ENCODE measurements at regions not wholly inside any gene's neighbourhood (a gene's known extent, or its start where the extent isn't known, plus 50 kb on each side); places are given as distances from the start of the nearest gene placed in this dataset.

DNA sequence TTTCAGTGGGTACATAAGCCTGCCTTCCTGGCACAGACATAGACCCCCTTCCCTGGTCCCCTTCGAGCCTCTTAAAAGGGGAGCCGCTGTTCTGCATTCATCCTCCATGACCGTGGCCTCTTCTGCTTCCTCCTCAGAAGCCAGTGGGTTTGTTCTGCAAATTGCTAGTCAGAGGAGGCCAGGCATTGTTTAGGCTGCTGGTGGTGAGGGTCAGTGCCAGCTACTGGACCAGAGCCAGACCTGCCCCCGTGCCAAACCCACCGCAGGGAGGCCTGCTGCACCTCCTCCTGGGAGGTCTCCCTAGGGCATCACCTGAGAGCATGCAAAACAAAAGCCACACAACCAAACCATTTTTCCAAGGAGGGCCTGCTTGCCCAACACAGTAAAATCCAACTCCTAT lies 178.4 kb downstream of the MIS18A start:
- no peak for TF ChIP-seq BHLHE40 (IDR thresholded peaks at IDR 0.05; ENCODE audit: low read length)
- TF ChIP-seq ZNF720 (CRISPR knock-in tag; IDR thresholded peaks at IDR 0.05), result no peak
- TF ChIP-seq, protein P1, sequence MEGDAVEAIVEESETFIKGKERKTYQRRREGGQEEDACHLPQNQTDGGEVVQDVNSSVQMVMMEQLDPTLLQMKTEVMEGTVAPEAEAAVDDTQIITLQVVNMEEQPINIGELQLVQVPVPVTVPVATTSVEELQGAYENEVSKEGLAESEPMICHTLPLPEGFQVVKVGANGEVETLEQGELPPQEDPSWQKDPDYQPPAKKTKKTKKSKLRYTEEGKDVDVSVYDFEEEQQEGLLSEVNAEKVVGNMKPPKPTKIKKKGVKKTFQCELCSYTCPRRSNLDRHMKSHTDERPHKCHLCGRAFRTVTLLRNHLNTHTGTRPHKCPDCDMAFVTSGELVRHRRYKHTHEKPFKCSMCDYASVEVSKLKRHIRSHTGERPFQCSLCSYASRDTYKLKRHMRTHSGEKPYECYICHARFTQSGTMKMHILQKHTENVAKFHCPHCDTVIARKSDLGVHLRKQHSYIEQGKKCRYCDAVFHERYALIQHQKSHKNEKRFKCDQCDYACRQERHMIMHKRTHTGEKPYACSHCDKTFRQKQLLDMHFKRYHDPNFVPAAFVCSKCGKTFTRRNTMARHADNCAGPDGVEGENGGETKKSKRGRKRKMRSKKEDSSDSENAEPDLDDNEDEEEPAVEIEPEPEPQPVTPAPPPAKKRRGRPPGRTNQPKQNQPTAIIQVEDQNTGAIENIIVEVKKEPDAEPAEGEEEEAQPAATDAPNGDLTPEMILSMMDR (CRISPR knock-in tag; IDR thresholded peaks at IDR 0.05), result no peak
- TF ChIP-seq, protein P2, sequence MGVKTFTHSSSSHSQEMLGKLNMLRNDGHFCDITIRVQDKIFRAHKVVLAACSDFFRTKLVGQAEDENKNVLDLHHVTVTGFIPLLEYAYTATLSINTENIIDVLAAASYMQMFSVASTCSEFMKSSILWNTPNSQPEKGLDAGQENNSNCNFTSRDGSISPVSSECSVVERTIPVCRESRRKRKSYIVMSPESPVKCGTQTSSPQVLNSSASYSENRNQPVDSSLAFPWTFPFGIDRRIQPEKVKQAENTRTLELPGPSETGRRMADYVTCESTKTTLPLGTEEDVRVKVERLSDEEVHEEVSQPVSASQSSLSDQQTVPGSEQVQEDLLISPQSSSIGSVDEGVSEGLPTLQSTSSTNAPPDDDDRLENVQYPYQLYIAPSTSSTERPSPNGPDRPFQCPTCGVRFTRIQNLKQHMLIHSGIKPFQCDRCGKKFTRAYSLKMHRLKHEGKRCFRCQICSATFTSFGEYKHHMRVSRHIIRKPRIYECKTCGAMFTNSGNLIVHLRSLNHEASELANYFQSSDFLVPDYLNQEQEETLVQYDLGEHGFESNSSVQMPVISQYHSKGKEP (CRISPR knock-in tag; IDR thresholded peaks at IDR 0.05), result no peak
- no peak for TF ChIP-seq ETV5 (CRISPR knock-in tag; IDR thresholded peaks at IDR 0.05; ENCODE audit: borderline replicate concordance)
- TF ChIP-seq, protein P3, sequence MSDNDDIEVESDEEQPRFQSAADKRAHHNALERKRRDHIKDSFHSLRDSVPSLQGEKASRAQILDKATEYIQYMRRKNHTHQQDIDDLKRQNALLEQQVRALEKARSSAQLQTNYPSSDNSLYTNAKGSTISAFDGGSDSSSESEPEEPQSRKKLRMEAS (IDR thresholded peaks at IDR 0.05), result no peak
- no peak for TF ChIP-seq ELF4 (CRISPR knock-in tag; IDR thresholded peaks at IDR 0.05; ENCODE audit: borderline replicate concordance)
- no peak for TF ChIP-seq TAF1 (CRISPR knock-in tag; IDR thresholded peaks at IDR 0.05)
- TF ChIP-seq BRCA1 (CRISPR knock-in tag; IDR thresholded peaks at IDR 0.05), result no peak
- TF ChIP-seq, protein P4, sequence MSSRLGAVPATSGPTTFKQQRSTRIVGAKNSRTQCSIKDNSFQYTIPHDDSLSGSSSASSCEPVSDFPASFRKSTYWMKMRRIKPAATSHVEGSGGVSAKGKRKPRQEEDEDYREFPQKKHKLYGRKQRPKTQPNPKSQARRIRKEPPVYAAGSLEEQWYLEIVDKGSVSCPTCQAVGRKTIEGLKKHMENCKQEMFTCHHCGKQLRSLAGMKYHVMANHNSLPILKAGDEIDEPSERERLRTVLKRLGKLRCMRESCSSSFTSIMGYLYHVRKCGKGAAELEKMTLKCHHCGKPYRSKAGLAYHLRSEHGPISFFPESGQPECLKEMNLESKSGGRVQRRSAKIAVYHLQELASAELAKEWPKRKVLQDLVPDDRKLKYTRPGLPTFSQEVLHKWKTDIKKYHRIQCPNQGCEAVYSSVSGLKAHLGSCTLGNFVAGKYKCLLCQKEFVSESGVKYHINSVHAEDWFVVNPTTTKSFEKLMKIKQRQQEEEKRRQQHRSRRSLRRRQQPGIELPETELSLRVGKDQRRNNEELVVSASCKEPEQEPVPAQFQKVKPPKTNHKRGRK (CRISPR knock-in tag; IDR thresholded peaks at IDR 0.05), result no peak
- TF ChIP-seq, protein P5, sequence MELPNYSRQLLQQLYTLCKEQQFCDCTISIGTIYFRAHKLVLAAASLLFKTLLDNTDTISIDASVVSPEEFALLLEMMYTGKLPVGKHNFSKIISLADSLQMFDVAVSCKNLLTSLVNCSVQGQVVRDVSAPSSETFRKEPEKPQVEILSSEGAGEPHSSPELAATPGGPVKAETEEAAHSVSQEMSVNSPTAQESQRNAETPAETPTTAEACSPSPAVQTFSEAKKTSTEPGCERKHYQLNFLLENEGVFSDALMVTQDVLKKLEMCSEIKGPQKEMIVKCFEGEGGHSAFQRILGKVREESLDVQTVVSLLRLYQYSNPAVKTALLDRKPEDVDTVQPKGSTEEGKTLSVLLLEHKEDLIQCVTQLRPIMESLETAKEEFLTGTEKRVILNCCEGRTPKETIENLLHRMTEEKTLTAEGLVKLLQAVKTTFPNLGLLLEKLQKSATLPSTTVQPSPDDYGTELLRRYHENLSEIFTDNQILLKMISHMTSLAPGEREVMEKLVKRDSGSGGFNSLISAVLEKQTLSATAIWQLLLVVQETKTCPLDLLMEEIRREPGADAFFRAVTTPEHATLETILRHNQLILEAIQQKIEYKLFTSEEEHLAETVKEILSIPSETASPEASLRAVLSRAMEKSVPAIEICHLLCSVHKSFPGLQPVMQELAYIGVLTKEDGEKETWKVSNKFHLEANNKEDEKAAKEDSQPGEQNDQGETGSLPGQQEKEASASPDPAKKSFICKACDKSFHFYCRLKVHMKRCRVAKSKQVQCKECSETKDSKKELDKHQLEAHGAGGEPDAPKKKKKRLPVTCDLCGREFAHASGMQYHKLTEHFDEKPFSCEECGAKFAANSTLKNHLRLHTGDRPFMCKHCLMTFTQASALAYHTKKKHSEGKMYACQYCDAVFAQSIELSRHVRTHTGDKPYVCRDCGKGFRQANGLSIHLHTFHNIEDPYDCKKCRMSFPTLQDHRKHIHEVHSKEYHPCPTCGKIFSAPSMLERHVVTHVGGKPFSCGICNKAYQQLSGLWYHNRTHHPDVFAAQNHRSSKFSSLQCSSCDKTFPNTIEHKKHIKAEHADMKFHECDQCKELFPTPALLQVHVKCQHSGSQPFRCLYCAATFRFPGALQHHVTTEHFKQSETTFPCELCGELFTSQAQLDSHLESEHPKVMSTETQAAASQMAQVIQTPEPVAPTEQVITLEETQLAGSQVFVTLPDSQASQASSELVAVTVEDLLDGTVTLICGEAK (IDR thresholded peaks at IDR 0.05), result no peak
- TF ChIP-seq, protein P5 (CRISPR knock-in tag; IDR thresholded peaks at IDR 0.05), result no peak
- no peak for TF ChIP-seq PTBP1 (IDR thresholded peaks at IDR 0.05; ENCODE audit: low read depth, low read length, poor library complexity, severe bottlenecking)
- TF ChIP-seq ZNF350 (CRISPR knock-in tag; IDR thresholded peaks at IDR 0.05; ENCODE audit: borderline replicate concordance, low read depth), result no peak
- TF ChIP-seq, protein P6, sequence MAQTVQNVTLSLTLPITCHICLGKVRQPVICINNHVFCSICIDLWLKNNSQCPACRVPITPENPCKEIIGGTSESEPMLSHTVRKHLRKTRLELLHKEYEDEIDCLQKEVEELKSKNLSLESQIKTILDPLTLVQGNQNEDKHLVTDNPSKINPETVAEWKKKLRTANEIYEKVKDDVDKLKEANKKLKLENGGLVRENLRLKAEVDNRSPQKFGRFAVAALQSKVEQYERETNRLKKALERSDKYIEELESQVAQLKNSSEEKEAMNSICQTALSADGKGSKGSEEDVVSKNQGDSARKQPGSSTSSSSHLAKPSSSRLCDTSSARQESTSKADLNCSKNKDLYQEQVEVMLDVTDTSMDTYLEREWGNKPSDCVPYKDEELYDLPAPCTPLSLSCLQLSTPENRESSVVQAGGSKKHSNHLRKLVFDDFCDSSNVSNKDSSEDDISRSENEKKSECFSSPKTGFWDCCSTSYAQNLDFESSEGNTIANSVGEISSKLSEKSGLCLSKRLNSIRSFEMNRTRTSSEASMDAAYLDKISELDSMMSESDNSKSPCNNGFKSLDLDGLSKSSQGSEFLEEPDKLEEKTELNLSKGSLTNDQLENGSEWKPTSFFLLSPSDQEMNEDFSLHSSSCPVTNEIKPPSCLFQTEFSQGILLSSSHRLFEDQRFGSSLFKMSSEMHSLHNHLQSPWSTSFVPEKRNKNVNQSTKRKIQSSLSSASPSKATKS (CRISPR knock-in tag; IDR thresholded peaks at IDR 0.05), result no peak
